H1 (cell line): ENCODE measurements at regions not wholly inside any gene's neighbourhood (a gene's known extent, or its start where the extent isn't known, plus 50 kb on each side); places are given as distances from the start of the nearest gene placed in this dataset.
A peak's percentile ranks its signal among the peaks of the same experiment; 100 is the strongest.

Source experiments
- CTCF ChIA-PET: fragments of 300-600 bp; sonication (Branson Sonifier 250); formaldehyde crosslinking; loops from one replicate; lab custom pipeline; 2021; ENCODE audit not compliant: partially characterized antibody; lab: Charles Lee
- POLR2A ChIA-PET: fragments of 300-600 bp; sonication (Branson Sonifier 250); formaldehyde crosslinking; loops from one replicate; lab custom pipeline; 2021; ENCODE audit warnings: inconsistent platforms; ENCODE audit not compliant: partially characterized antibody; lab: Charles Lee
- DNase-seq, 2 experiments: peaks; one replicate each; pipeline versions ENCODE4 v3.0.0 to v3.0.0-alpha.2; 2010 to 2022; ENCODE audit warnings: low spot score in 2 of 2, low read depth in 1 of 2, mixed read lengths in 1 of 2
- FAIRE-seq: peaks from 2 replicates; lab custom pipeline; 2011; peaks lifted over from hg19 to GRCh38; lab: Jason Lieb, UNC
- H2AFZ ChIP-seq: 2 replicates; pipeline ENCODE4 v1.8.1; 2012; ENCODE audit warnings: low read length, inconsistent platforms
- H2AK5ac ChIP-seq: 2 replicates; pipeline ENCODE4 v1.6.1; 2013; ENCODE audit warnings: low read depth, low read length
- H2BK120ac ChIP-seq: replicated peaks from 2 replicates; pipeline ENCODE3; 2013; ENCODE audit warnings: low read depth, low read length, inconsistent platforms
- H2BK12ac ChIP-seq: 2 replicates; pipeline ENCODE4 v1.6.1; 2013; ENCODE audit warnings: low read depth, low read length
- H2BK15ac ChIP-seq: 2 replicates; pipeline ENCODE4 v1.6.1; 2013; ENCODE audit warnings: low read length
- H2BK20ac ChIP-seq: 2 replicates; pipeline ENCODE4 v1.6.1; 2013; ENCODE audit warnings: low read length
- H2BK5ac ChIP-seq: 2 replicates; pipeline ENCODE4 v1.6.1; 2013; ENCODE audit warnings: low read depth, low read length
- H3K14ac ChIP-seq: 2 replicates; pipeline ENCODE4 v1.6.1; 2013; ENCODE audit warnings: inconsistent platforms; ENCODE audit not compliant: insufficient read length
- H3K18ac ChIP-seq: 2 replicates; pipeline ENCODE4 v1.6.1; 2013; ENCODE audit warnings: low read length; ENCODE audit errors: extremely low read depth
- H3K23ac ChIP-seq: 2 replicates; pipeline ENCODE4 v1.6.1; 2013; ENCODE audit warnings: inconsistent platforms; ENCODE audit not compliant: insufficient read length
- H3K23me2 ChIP-seq: 2 replicates; pipeline ENCODE4 v1.6.1; 2013; ENCODE audit warnings: low read depth, low read length
- H3K27ac ChIP-seq: 2 replicates; pipeline ENCODE4 v1.6.1; 2011; ENCODE audit warnings: low read depth, low read length, inconsistent platforms
- H3K27me3 ChIP-seq, 4 experiments: replicated peaks in 1 of 4; 1 replicate in 1 of 4; 2 replicates in 3 of 4; pipeline versions ENCODE4 v1.6.1 to v1.8.1; 2011 to 2013; ENCODE audit warnings: low read length in 3 of 4, mild to moderate bottlenecking in 3 of 4, inconsistent platforms in 2 of 4, mixed read lengths in 2 of 4, moderate library complexity in 1 of 4; ENCODE audit not compliant: control insufficient read depth in 3 of 4, insufficient read depth in 3 of 4; ENCODE audit errors: extremely low read depth in 1 of 4
- H3K36me3 ChIP-seq, 4 experiments: 2 replicates each; pipeline versions ENCODE4 v1.6.1 to v1.8.1; 2011 to 2013; ENCODE audit warnings: mild to moderate bottlenecking in 4 of 4, low read length in 3 of 4, moderate library complexity in 2 of 4, control low read depth in 1 of 4, inconsistent platforms in 1 of 4; ENCODE audit not compliant: insufficient read depth in 4 of 4, control insufficient read depth in 2 of 4
- H3K4ac ChIP-seq: replicated peaks from 2 replicates; pipeline ENCODE3; 2013; ENCODE audit warnings: low read length, low read depth, mixed read lengths, inconsistent platforms; ENCODE audit not compliant: insufficient read length
- H3K4me1 ChIP-seq, 4 experiments: replicated peaks in 1 of 4; 1 replicate in 1 of 4; 2 replicates in 3 of 4; pipeline versions ENCODE4 v1.6.1 to v1.8.1; 2011 to 2013; ENCODE audit warnings: low read length in 3 of 4, inconsistent platforms in 2 of 4, mixed read lengths in 1 of 4; ENCODE audit not compliant: insufficient read depth in 4 of 4, control insufficient read depth in 3 of 4
- H3K4me2 ChIP-seq, 2 experiments: 2 replicates each; pipeline versions ENCODE4 v1.6.1 to v1.8.1; 2011 to 2013; ENCODE audit warnings: low read depth in 2 of 2, low read length in 2 of 2, control low read depth in 1 of 2, inconsistent platforms in 1 of 2, mild to moderate bottlenecking in 1 of 2; ENCODE audit not compliant: insufficient read depth in 1 of 2
- H3K4me3 ChIP-seq, 4 experiments: fragments of 200-600, 300-600 bp in 1 of 4; sonication (generic), shearing (Covaris generic), sonication (Bioruptor Twin) in 1 of 4; 2 replicates each; pipeline versions ENCODE4 v1.5.1 to v1.8.1; 2011 to 2016; ENCODE audit warnings: low read length in 4 of 4, low read depth in 3 of 4, control low read depth in 2 of 4, inconsistent platforms in 2 of 4, mild to moderate bottlenecking in 2 of 4, mixed read lengths in 1 of 4, moderate library complexity in 1 of 4; ENCODE audit not compliant: insufficient read depth in 2 of 4; ENCODE audit errors: extremely low read depth in 1 of 4
- H3K56ac ChIP-seq: replicated peaks from 2 replicates; pipeline ENCODE3; 2013; ENCODE audit warnings: low read depth, mild to moderate bottlenecking, mixed read lengths, low read length, inconsistent platforms; ENCODE audit not compliant: insufficient read length
- H3K79me1 ChIP-seq: 2 replicates; pipeline ENCODE4 v1.6.1; 2013; ENCODE audit warnings: low read depth, low read length, control low read depth
- H3K79me2 ChIP-seq, 2 experiments: 2 replicates each; pipeline versions ENCODE4 v1.6.1 to v1.8.1; 2012 to 2013; ENCODE audit warnings: low read length in 2 of 2, mild to moderate bottlenecking in 2 of 2, inconsistent platforms in 1 of 2; ENCODE audit not compliant: insufficient read depth in 2 of 2, control insufficient read depth in 1 of 2
- H3K9ac ChIP-seq, 4 experiments: replicated peaks in 1 of 4; 1 replicate in 1 of 4; 2 replicates in 3 of 4; pipeline versions ENCODE4 v1.6.1 to v1.8.1; 2011 to 2013; ENCODE audit warnings: low read depth in 3 of 4, low read length in 3 of 4, control low read depth in 2 of 4, mild to moderate bottlenecking in 2 of 4, moderate library complexity in 2 of 4, inconsistent platforms in 1 of 4; ENCODE audit errors: extremely low read depth in 1 of 4
- H3K9me3 ChIP-seq, 2 experiments: 2 replicates each; pipeline versions ENCODE4 v1.6.1 to v1.8.1; 2012 to 2013; ENCODE audit warnings: mild to moderate bottlenecking in 2 of 2, moderate library complexity in 2 of 2, control low read depth in 1 of 2, inconsistent platforms in 1 of 2, low read depth in 1 of 2, low read length in 1 of 2, mixed read lengths in 1 of 2; ENCODE audit not compliant: insufficient read depth in 2 of 2
- H4K20me1 ChIP-seq, 2 experiments: replicated peaks in 1 of 2; 2 replicates each; pipeline versions ENCODE3 to v1.8.1; 2011 to 2013; ENCODE audit warnings: inconsistent platforms in 2 of 2, low read length in 2 of 2, mild to moderate bottlenecking in 1 of 2; ENCODE audit not compliant: insufficient read depth in 2 of 2, control insufficient read depth in 1 of 2
- H4K5ac ChIP-seq: 2 replicates; pipeline ENCODE4 v1.6.1; 2013; ENCODE audit warnings: low read length, low read depth, mixed read lengths, inconsistent platforms; ENCODE audit not compliant: insufficient read length
- H4K8ac ChIP-seq: 2 replicates; pipeline ENCODE4 v1.8.0; 2013; ENCODE audit warnings: mild to moderate bottlenecking, moderate library complexity, low read length, inconsistent platforms; ENCODE audit not compliant: insufficient read depth; ENCODE audit errors: extremely low read depth
- H4K91ac ChIP-seq: replicated peaks from 2 replicates; pipeline ENCODE3; 2013; ENCODE audit warnings: low read length, mixed read lengths, inconsistent platforms; ENCODE audit not compliant: insufficient read length
- CEBPB ChIP-seq: IDR thresholded peaks from 2 replicates; pipeline ENCODE4 v1.6.1; 2012; ENCODE audit warnings: low read depth, low read length
- CREB1 ChIP-seq: IDR thresholded peaks from 2 replicates; pipeline ENCODE4 v1.6.1; 2012; ENCODE audit warnings: inconsistent platforms
- CTBP2 ChIP-seq: IDR thresholded peaks from 2 replicates; pipeline ENCODE4 v1.7.0; 2011; ENCODE audit warnings: borderline replicate concordance, mild to moderate bottlenecking, moderate library complexity, mixed read lengths, low read length; ENCODE audit not compliant: insufficient read depth, insufficient read length
- HDAC6 ChIP-seq: IDR thresholded peaks from one replicate; pipeline ENCODE4 v1.7.1; 2012; ENCODE audit warnings: low read depth, mild to moderate bottlenecking, inconsistent platforms, low read length, moderate library complexity
- JUND ChIP-seq: IDR thresholded peaks from 2 replicates; pipeline ENCODE4 v1.6.1; 2011; ENCODE audit warnings: mild to moderate bottlenecking, improper control_type of control experiment, low read length
- NANOG ChIP-seq: IDR thresholded peaks from 2 replicates; pipeline ENCODE4 v1.6.1; 2011; ENCODE audit warnings: low read length, low read depth, mild to moderate bottlenecking, inconsistent platforms; ENCODE audit not compliant: insufficient read depth, poor library complexity, severe bottlenecking
- POLR2AphosphoS5 ChIP-seq: IDR thresholded peaks from 2 replicates; pipeline ENCODE4 v1.6.1; 2011; ENCODE audit warnings: low read depth, low read length
- POU5F1 ChIP-seq: IDR thresholded peaks from 2 replicates; pipeline ENCODE4 v1.6.1; 2011; ENCODE audit warnings: low read depth, mild to moderate bottlenecking, low read length, moderate library complexity
- RBBP5 ChIP-seq: IDR thresholded peaks from 2 replicates; pipeline ENCODE4 v1.7.1; 2012; ENCODE audit warnings: low read depth, mild to moderate bottlenecking, inconsistent platforms, low read length, moderate library complexity, borderline replicate concordance
- RFX5 ChIP-seq: IDR thresholded peaks from 2 replicates; pipeline ENCODE4 v1.6.1; 2011; ENCODE audit warnings: low read depth, low read length, improper control_type of control experiment, borderline replicate concordance
- SIN3A ChIP-seq, 2 experiments: IDR thresholded peaks in 1 of 2; conservative IDR thresholded peaks in 1 of 2; 2 replicates each; pipeline ENCODE4 v1.6.1; 2011 to 2012; ENCODE audit warnings: low read length in 2 of 2, improper control_type of control experiment in 1 of 2, low read depth in 1 of 2, mild to moderate bottlenecking in 1 of 2
- SIRT6 ChIP-seq: IDR thresholded peaks from one replicate; pipeline ENCODE4 v1.7.1; 2012; ENCODE audit warnings: low read length, inconsistent platforms
- USF2 ChIP-seq: IDR thresholded peaks from 2 replicates; pipeline ENCODE4 v1.6.1; 2011; ENCODE audit warnings: low read length, improper control_type of control experiment
- ZNF274 ChIP-seq: IDR thresholded peaks from 2 replicates; pipeline ENCODE4 v1.7.0; 2012; ENCODE audit warnings: low read length, borderline replicate concordance; ENCODE audit errors: extremely low read depth
- WGBS, 2 experiments: shearing (Covaris generic) in 1 of 2; methylation state at CpG; one replicate each; pipeline versions ENCODE4 v1.1.6 to v1.1.7; 2013 to 2015; ENCODE audit warnings: low lambda C conversion rate in 2 of 2, mixed read lengths in 2 of 2, inconsistent platforms in 1 of 2, low coverage in 1 of 2, missing lambda C conversion rate in 1 of 2; ENCODE audit not compliant: insufficient replicate concordance in 2 of 2, insufficient coverage in 1 of 2, insufficient read length in 1 of 2; ENCODE audit errors: extremely low coverage in 1 of 2, missing lambda C conversion rate in 1 of 2; 5-methylcytosine and 5-hydroxymethylcytosine counted together

- H3K4ac ChIP-seq: no peak overlapping the region
- no peaks in the 10 kb centered on the region for H3K9me3 ChIP-seq
- DNase-seq (no peak), FAIRE-seq (no peak)
- no peak overlapping the region for H3K56ac ChIP-seq
- no peaks in the 10 kb centered on the region for H3K79me1 ChIP-seq
- H3K9ac ChIP-seq: no peak overlapping the region
- no peak overlapping the region; a peak in 1 of 8 replicates for H3K4me3 ChIP-seq
- ChIA-PET POLR2A (no interaction called here), CTCF (no interaction called here)
- H4K5ac ChIP-seq: no peak overlapping the region
- no peaks in the 10 kb centered on the region for H3K79me2 ChIP-seq
- no peaks in the 10 kb centered on the region for H3K4me1 ChIP-seq
- WGBS, 2 experiments: 15% methylated on average over 5 of the region's 6 CpGs; no CpG with 5 or more reads in 1 of the 2 experiments
- H3K23ac ChIP-seq: no peak overlapping the region
- H4K8ac ChIP-seq: no peak overlapping the region
- H2BK120ac ChIP-seq: no peak overlapping the region
- peak overlapping the region; percentile 81; the same call in 1 of the 2 replicates for H2AFZ ChIP-seq
- no peak overlapping the region for H2BK5ac ChIP-seq
- no peaks in the 10 kb centered on the region for H3K27me3 ChIP-seq
- no peaks in the 10 kb centered on the region for H4K20me1 ChIP-seq
- H3K4me2 ChIP-seq: peak overlapping the region; percentile 17 to 38; a peak in 3 of 4 replicates
- no peaks in the 10 kb centered on the region for H3K23me2 ChIP-seq
- H2BK20ac ChIP-seq: no peak overlapping the region
- H3K14ac ChIP-seq: no peak overlapping the region
- no peak overlapping the region for H3K27ac ChIP-seq
- no peak overlapping the region for H4K91ac ChIP-seq
- H2BK15ac ChIP-seq: no peak overlapping the region
- no peaks in the 10 kb centered on the region for H3K36me3 ChIP-seq
- H2AK5ac ChIP-seq: no peak overlapping the region
- H3K18ac ChIP-seq: peak overlapping the region; percentile 4; the same call in 1 of the 2 replicates
- H2BK12ac ChIP-seq: no peak overlapping the region
- TF ChIP-seq RBBP5 (no peak), ZNF274 (no peak), SIRT6 (no peak), CREB1 (no peak), SIN3A (conservative IDR thresholded peaks at IDR 0.05 in 1 of 2, IDR thresholded peaks at IDR 0.05 in 1 of 2; ENCODE audit: low read depth in 1 of 2, low read length in 2 of 2) (no peak), USF2 (no peak), HDAC6 (no peak), JUND (no peak), POLR2AphosphoS5 (no peak), CEBPB (no peak), NANOG (no peak), CTBP2 (no peak), POU5F1 (no peak), RFX5 (no peak)
These were observed 2302.2 kb upstream of the RAG2 start for GRCh38 chr11:38900211-38900610.
